SK-N-SH treated with all-trans-retinoic acid at 6 μM for 48 hours (cell line): ENCODE measurements at regions not wholly inside any gene's neighbourhood (a gene's known extent, or its start where the extent isn't known, plus 50 kb on each side); places are given as distances from the start of the nearest gene placed in this dataset.

Source experiments
- ATAC-seq: fragments of 200-7000 bp; cut with Tn5 transposase; 3 replicates; pipeline ENCODE4 v1.9.1; 2020; ENCODE audit warnings: mild to moderate bottlenecking, moderate library complexity
- ARNTL ChIP-seq: fragments of 450-650 bp; formaldehyde crosslinking; IDR thresholded peaks from 2 replicates; pipeline ENCODE4 v1.5.0; 2020; ENCODE audit warnings: low read depth, mild to moderate bottlenecking, moderate library complexity, borderline replicate concordance
- CSDC2 ChIP-seq: fragments of 250-450 bp; sonication (Bioruptor Pico); IDR thresholded peaks from 2 replicates; pipeline ENCODE4 v1.5.0; 2020; ENCODE audit warnings: mild to moderate bottlenecking, moderate library complexity
- ESRRG ChIP-seq: fragments of 250-450 bp; sonication (Bioruptor Pico); IDR thresholded peaks from 2 replicates; pipeline ENCODE4 v1.6.1; 2021; ENCODE audit warnings: mild to moderate bottlenecking
- GLIS3 ChIP-seq: fragments of 250-450 bp; sonication (Bioruptor Pico); IDR thresholded peaks from 2 replicates; pipeline ENCODE4 v1.5.0; 2020; ENCODE audit warnings: mild to moderate bottlenecking, moderate library complexity
- ISL1 ChIP-seq: fragments of 250-450 bp; sonication (Bioruptor Pico); IDR thresholded peaks from 2 replicates; pipeline ENCODE4 v2.1.2; 2022; ENCODE audit warnings: mild to moderate bottlenecking, moderate library complexity
- OSR1 ChIP-seq: fragments of 250-450 bp; sonication (Bioruptor Pico); IDR thresholded peaks from 2 replicates; pipeline ENCODE4 v1.8.0; 2022; ENCODE audit warnings: moderate library complexity, mild to moderate bottlenecking, inconsistent platforms
- PPARA ChIP-seq: fragments of 250-450 bp; sonication (Bioruptor Pico); IDR thresholded peaks from 2 replicates; pipeline ENCODE4 v1.5.0; 2020; ENCODE audit warnings: mild to moderate bottlenecking, borderline replicate concordance
- RARB ChIP-seq: fragments of 250-450 bp; sonication (Bioruptor Pico); IDR thresholded peaks from 2 replicates; pipeline ENCODE4 v1.8.0; 2021; ENCODE audit warnings: mild to moderate bottlenecking, moderate library complexity
- SNAI2 ChIP-seq: fragments of 250-450 bp; sonication (Bioruptor Pico); IDR thresholded peaks from 2 replicates; pipeline ENCODE4 v1.5.0; 2020; ENCODE audit warnings: mild to moderate bottlenecking, moderate library complexity
- TCF4 ChIP-seq: fragments of 250-450 bp; sonication (Bioruptor Pico); IDR thresholded peaks from 2 replicates; pipeline ENCODE4 v1.8.0; 2021; ENCODE audit warnings: mild to moderate bottlenecking, moderate library complexity, borderline replicate concordance
- TOX ChIP-seq: fragments of 250-450 bp; sonication (Bioruptor Pico); IDR thresholded peaks from 2 replicates; pipeline ENCODE4 v1.8.0; 2021; ENCODE audit warnings: mild to moderate bottlenecking, moderate library complexity, borderline replicate concordance
- ZC3H10 ChIP-seq: fragments of 250-450 bp; sonication (Bioruptor Pico); IDR thresholded peaks from 2 replicates; pipeline ENCODE4 v1.5.1; 2021; ENCODE audit warnings: mild to moderate bottlenecking, moderate library complexity
- ZFP3 ChIP-seq: fragments of 250-450 bp; sonication (Bioruptor Pico); IDR thresholded peaks from 2 replicates; pipeline ENCODE4 v1.5.0; 2020; ENCODE audit warnings: mild to moderate bottlenecking, moderate library complexity
- ZNF565 ChIP-seq: fragments of 450-650 bp; formaldehyde crosslinking; conservative IDR thresholded peaks from 2 replicates; pipeline ENCODE4 v1.5.0; 2020; ENCODE audit warnings: low read depth, mild to moderate bottlenecking, moderate library complexity
- ZNF70 ChIP-seq: fragments of 450-650 bp; formaldehyde crosslinking; IDR thresholded peaks from 2 replicates; pipeline ENCODE4 v1.5.0; 2020; ENCODE audit warnings: mild to moderate bottlenecking, moderate library complexity
- ZNF8 ChIP-seq: fragments of 450-650 bp; formaldehyde crosslinking; IDR thresholded peaks from 2 replicates; pipeline ENCODE4 v1.5.0; 2020; ENCODE audit warnings: mild to moderate bottlenecking, moderate library complexity
- TF ChIP-seq, protein P1 (sequence below): fragments of 250-450 bp; sonication (Bioruptor Pico); IDR thresholded peaks from 2 replicates; pipeline ENCODE4 v1.5.1; 2020; ENCODE audit warnings: low read depth, mild to moderate bottlenecking, moderate library complexity
- TF ChIP-seq, protein P2 (sequence below): fragments of 250-450 bp; sonication (Bioruptor Pico); IDR thresholded peaks from 2 replicates; pipeline ENCODE4 v1.5.0; 2020; ENCODE audit warnings: mild to moderate bottlenecking, moderate library complexity
- TF ChIP-seq, protein P3 (sequence below): fragments of 250-450 bp; sonication (Bioruptor Pico); IDR thresholded peaks from 2 replicates; pipeline ENCODE4 v1.5.1; 2021; ENCODE audit warnings: mild to moderate bottlenecking, moderate library complexity
- TF ChIP-seq, protein P4 (sequence below): fragments of 250-450 bp; sonication (Bioruptor Pico); IDR thresholded peaks from 2 replicates; pipeline ENCODE4 v1.8.0; 2020; ENCODE audit warnings: mild to moderate bottlenecking, moderate library complexity, borderline replicate concordance
- TF ChIP-seq, protein P5 (sequence below): fragments of 250-450 bp; sonication (Bioruptor Pico); IDR thresholded peaks from 2 replicates; pipeline ENCODE4 v1.8.0; 2021; ENCODE audit warnings: low read depth, mild to moderate bottlenecking, moderate library complexity, borderline replicate concordance

DNA sequence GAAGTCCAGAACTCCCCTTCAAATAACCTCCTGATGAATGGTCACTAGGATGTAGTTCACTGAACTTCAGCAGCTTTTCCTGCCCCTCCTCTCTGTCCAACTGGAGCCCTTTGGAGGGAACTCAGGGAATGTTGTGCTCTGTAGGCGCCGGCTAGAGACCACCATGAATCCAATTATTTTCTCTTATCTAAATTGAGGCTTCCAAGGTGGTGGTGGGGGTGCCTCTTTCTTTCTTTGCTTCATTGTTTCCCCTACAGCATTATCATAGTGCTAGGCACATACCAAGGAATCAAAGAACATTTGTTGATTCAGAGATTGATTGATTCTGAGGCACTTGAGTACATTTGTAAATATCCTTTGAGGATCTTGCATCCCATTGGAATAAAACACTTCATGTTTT, 426.6 kb upstream of the PLXNA2 start:
- TF ChIP-seq, protein P1, sequence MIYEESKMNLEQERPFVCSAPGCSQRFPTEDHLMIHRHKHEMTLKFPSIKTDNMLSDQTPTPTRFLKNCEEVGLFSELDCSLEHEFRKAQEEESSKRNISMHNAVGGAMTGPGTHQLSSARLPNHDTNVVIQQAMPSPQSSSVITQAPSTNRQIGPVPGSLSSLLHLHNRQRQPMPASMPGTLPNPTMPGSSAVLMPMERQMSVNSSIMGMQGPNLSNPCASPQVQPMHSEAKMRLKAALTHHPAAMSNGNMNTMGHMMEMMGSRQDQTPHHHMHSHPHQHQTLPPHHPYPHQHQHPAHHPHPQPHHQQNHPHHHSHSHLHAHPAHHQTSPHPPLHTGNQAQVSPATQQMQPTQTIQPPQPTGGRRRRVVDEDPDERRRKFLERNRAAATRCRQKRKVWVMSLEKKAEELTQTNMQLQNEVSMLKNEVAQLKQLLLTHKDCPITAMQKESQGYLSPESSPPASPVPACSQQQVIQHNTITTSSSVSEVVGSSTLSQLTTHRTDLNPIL = no peak
- TF ChIP-seq ZNF70 (CRISPR knock-in tag) (no peak), RARB (CRISPR knock-in tag) (no peak), ZFP3 (CRISPR knock-in tag) (no peak), PPARA (CRISPR knock-in tag) (no peak), ZNF8 (no peak), ISL1 (CRISPR knock-in tag) (no peak), GLIS3 (CRISPR knock-in tag) (no peak), TOX (CRISPR knock-in tag) (no peak), ZNF565 (CRISPR knock-in tag) (no peak), OSR1 (CRISPR knock-in tag) (no peak), TCF4 (CRISPR knock-in tag) (no peak), SNAI2 (CRISPR knock-in tag) (no peak), ESRRG (CRISPR knock-in tag) (no peak), ARNTL (CRISPR knock-in tag) (no peak), ZC3H10 (no peak), CSDC2 (CRISPR knock-in tag) (no peak)
- TF ChIP-seq, protein P2, sequence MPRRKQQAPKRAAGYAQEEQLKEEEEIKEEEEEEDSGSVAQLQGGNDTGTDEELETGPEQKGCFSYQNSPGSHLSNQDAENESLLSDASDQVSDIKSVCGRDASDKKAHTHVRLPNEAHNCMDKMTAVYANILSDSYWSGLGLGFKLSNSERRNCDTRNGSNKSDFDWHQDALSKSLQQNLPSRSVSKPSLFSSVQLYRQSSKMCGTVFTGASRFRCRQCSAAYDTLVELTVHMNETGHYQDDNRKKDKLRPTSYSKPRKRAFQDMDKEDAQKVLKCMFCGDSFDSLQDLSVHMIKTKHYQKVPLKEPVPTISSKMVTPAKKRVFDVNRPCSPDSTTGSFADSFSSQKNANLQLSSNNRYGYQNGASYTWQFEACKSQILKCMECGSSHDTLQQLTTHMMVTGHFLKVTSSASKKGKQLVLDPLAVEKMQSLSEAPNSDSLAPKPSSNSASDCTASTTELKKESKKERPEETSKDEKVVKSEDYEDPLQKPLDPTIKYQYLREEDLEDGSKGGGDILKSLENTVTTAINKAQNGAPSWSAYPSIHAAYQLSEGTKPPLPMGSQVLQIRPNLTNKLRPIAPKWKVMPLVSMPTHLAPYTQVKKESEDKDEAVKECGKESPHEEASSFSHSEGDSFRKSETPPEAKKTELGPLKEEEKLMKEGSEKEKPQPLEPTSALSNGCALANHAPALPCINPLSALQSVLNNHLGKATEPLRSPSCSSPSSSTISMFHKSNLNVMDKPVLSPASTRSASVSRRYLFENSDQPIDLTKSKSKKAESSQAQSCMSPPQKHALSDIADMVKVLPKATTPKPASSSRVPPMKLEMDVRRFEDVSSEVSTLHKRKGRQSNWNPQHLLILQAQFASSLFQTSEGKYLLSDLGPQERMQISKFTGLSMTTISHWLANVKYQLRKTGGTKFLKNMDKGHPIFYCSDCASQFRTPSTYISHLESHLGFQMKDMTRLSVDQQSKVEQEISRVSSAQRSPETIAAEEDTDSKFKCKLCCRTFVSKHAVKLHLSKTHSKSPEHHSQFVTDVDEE = no peak
- TF ChIP-seq, protein P3, sequence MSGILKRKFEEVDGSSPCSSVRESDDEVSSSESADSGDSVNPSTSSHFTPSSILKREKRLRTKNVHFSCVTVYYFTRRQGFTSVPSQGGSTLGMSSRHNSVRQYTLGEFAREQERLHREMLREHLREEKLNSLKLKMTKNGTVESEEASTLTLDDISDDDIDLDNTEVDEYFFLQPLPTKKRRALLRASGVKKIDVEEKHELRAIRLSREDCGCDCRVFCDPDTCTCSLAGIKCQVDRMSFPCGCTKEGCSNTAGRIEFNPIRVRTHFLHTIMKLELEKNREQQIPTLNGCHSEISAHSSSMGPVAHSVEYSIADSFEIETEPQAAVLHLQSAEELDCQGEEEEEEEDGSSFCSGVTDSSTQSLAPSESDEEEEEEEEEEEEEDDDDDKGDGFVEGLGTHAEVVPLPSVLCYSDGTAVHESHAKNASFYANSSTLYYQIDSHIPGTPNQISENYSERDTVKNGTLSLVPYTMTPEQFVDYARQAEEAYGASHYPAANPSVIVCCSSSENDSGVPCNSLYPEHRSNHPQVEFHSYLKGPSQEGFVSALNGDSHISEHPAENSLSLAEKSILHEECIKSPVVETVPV (CRISPR knock-in tag) = no peak
- TF ChIP-seq, protein P4, sequence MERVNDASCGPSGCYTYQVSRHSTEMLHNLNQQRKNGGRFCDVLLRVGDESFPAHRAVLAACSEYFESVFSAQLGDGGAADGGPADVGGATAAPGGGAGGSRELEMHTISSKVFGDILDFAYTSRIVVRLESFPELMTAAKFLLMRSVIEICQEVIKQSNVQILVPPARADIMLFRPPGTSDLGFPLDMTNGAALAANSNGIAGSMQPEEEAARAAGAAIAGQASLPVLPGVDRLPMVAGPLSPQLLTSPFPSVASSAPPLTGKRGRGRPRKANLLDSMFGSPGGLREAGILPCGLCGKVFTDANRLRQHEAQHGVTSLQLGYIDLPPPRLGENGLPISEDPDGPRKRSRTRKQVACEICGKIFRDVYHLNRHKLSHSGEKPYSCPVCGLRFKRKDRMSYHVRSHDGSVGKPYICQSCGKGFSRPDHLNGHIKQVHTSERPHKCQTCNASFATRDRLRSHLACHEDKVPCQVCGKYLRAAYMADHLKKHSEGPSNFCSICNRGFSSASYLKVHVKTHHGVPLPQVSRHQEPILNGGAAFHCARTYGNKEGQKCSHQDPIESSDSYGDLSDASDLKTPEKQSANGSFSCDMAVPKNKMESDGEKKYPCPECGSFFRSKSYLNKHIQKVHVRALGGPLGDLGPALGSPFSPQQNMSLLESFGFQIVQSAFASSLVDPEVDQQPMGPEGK (CRISPR knock-in tag) = no peak
- no peak for ATAC-seq

DNA sequence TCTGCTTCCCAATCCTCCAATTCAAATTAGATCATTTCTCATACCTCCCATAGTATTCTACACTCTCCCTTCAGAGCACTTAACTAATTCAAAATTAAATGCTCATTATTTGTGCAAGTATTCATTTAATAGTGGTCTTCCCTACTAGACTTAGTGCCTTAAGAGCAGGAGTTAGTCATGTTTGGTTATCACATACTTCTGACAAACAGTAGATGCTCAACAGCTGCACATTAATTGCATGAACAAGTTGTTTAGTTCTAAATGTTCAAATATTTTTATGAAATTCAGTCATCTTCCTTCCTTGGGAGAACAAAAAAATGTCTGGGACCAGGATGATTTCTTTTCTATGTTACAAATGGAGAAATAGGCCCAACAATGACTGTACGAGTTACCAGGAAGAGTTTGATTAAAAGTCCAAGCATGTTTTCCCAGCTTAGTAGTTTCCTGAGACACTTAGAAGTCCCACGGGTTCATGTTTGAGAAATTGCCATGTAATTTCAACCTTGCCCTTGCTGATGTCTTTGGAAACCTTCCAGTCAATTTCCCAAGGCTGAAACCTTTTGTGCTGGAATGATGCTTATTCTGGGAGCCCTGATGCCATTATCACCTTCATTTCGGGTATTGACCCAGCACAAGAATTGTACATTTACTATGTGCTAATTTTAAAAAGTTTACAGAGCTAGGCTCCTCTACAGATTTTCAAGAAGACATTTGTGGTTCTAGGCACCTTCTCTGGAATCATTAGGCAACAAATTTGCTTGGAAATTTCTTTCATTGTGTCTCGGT, 437.9 kb upstream of the PLXNA2 start:
- TF ChIP-seq, protein P3 (CRISPR knock-in tag) = no peak
- TF ChIP-seq, protein P5, sequence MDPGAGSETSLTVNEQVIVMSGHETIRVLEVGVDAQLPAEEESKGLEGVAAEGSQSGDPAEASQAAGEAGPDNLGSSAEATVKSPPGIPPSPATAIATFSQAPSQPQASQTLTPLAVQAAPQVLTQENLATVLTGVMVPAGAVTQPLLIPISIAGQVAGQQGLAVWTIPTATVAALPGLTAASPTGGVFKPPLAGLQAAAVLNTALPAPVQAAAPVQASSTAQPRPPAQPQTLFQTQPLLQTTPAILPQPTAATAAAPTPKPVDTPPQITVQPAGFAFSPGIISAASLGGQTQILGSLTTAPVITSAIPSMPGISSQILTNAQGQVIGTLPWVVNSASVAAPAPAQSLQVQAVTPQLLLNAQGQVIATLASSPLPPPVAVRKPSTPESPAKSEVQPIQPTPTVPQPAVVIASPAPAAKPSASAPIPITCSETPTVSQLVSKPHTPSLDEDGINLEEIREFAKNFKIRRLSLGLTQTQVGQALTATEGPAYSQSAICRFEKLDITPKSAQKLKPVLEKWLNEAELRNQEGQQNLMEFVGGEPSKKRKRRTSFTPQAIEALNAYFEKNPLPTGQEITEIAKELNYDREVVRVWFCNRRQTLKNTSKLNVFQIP (CRISPR knock-in tag) = no peak
- no peak for TF ChIP-seq GLIS3 (CRISPR knock-in tag)
- TF ChIP-seq, protein P2 = no peak
- ATAC-seq = no peak
